ENCODE measurements at regions not wholly inside any gene's neighbourhood (a gene's known extent, or its start where the extent isn't known, plus 50 kb on each side); places are given as distances from the start of the nearest gene placed in this dataset.
A peak's percentile ranks its signal among the peaks of the same experiment; 100 is the strongest.

- DNase-seq (no peak), ATAC-seq (no peak)
- intact Hi-C loops (cut with DNase I): no loop called here
These were observed 227.8 kb downstream of the CPE start for GRCh38 chr4:165606465-165607205.

GRCh38 chr4:165609653-165610052 is 230.8 kb downstream of the CPE start:
- no peak for DNase-seq
- intact Hi-C loops (cut with DNase I): no loop called here
- ATAC-seq: no peak

- ATAC-seq: no peak
These were observed 232.1 kb downstream of the CPE start for GRCh38 chr4:165610679-165611437.

GRCh38 chr4:165612936-165613335 is 234.1 kb downstream of the CPE start:
- no peak for ATAC-seq
- intact Hi-C loops (cut with DNase I): no loop called here
- DNase-seq: no peak

More at GRCh38 chr4:165610679-165611437, 232.1 kb downstream of the CPE start:
- intact Hi-C loops (cut with DNase I): no loop called here
- no peak for DNase-seq

GRCh38 chr4:165613581-165613980 is 234.8 kb downstream of the CPE start:
- intact Hi-C loops (cut with DNase I): no loop called here
- DNase-seq (no peak), ATAC-seq (no peak)

GRCh38 chr4:165620913-165621312 is 242.1 kb downstream of the CPE start:
- ATAC-seq (no peak), DNase-seq (no peak)
- intact Hi-C loops (cut with DNase I): no loop called here

GRCh38 chr4:165621983-165622382 is 243.2 kb downstream of the CPE start:
- ATAC-seq: no peak

GRCh38 chr4:165625281-165625680 is 246.5 kb downstream of the CPE start:
- ATAC-seq: no peak
- intact Hi-C loops (cut with DNase I): loop anchor here in 1 of 2 donors (5.0 kb wide), 1 partner anchor 38 kb away; no protein-coding TSS in a partner anchor
- no peak for DNase-seq

More at GRCh38 chr4:165621983-165622382, 243.2 kb downstream of the CPE start:
- intact Hi-C loops (cut with DNase I): no loop called here
- DNase-seq: no peak

- ATAC-seq (no peak), DNase-seq (no peak)
- intact Hi-C loops (cut with DNase I): loop anchor here in 1 of 2 donors (5.0 kb wide), 1 partner anchor 39 kb away; no protein-coding TSS in a partner anchor
These were observed 246.7 kb upstream of the TLL1 start for GRCh38 chr4:165626316-165626715.

GRCh38 chr4:165627128-165627527 is 245.9 kb upstream of the TLL1 start:
- DNase-seq: no peak
- no peak for ATAC-seq
- intact Hi-C loops (cut with DNase I): loop anchor here in 1 of 2 donors (5.0 kb wide), 1 partner anchor 40 kb away; no protein-coding TSS in a partner anchor

- DNase-seq (no peak), ATAC-seq (no peak)
- intact Hi-C loops (cut with DNase I): loop anchor here in 1 of 2 donors (5.0 kb wide), 1 partner anchor 40 kb away; no protein-coding TSS in a partner anchor
These were observed 245.5 kb upstream of the TLL1 start for GRCh38 chr4:165627548-165627947.

GRCh38 chr4:165628572-165628971 is 244.5 kb upstream of the TLL1 start:
- ATAC-seq: no peak
- no peak for DNase-seq
- intact Hi-C loops (cut with DNase I): loop anchor here in 1 of 2 donors (5.0 kb wide), 1 partner anchor 41 kb away; no protein-coding TSS in a partner anchor

- no peak for DNase-seq
- peak in 1 of 2 donors; percentile 64 for ATAC-seq
- intact Hi-C loops (cut with DNase I): loop anchor here in 1 of 2 donors (10.0 kb wide), 1 partner anchor 154 kb away; no protein-coding TSS in a partner anchor
These were observed 242.4 kb upstream of the TLL1 start for GRCh38 chr4:165630671-165631070.

- intact Hi-C loops (cut with DNase I): loop anchor here in 1 of 2 donors (10.0 kb wide), 1 partner anchor 153 kb away; no protein-coding TSS in a partner anchor
- ATAC-seq (peak; percentile 27 to 92), DNase-seq (no peak)
These were observed 241.7 kb upstream of the TLL1 start for GRCh38 chr4:165631208-165631894.

- peak in 1 of 2 donors; percentile 70 for ATAC-seq
- intact Hi-C loops (cut with DNase I): loop anchor here in 1 of 2 donors (10.0 kb wide), 1 partner anchor 153 kb away; no protein-coding TSS in a partner anchor
- DNase-seq: no peak
These were observed 241.1 kb upstream of the TLL1 start for GRCh38 chr4:165631912-165632311.

GRCh38 chr4:165634766-165635165 is 238.3 kb upstream of the TLL1 start:
- no peak for ATAC-seq
- intact Hi-C loops (cut with DNase I): loop anchor here in 1 of 2 donors (10.0 kb wide), 1 partner anchor 150 kb away; no protein-coding TSS in a partner anchor

GRCh38 chr4:165635381-165635780 is 237.7 kb upstream of the TLL1 start:
- no peak for ATAC-seq
- intact Hi-C loops (cut with DNase I): loop anchor here in 1 of 2 donors (10.0 kb wide), 1 partner anchor 149 kb away; no protein-coding TSS in a partner anchor
- DNase-seq: no peak

More at GRCh38 chr4:165634766-165635165, 238.3 kb upstream of the TLL1 start:
- no peak for DNase-seq

GRCh38 chr4:165635951-165636350 is 237.1 kb upstream of the TLL1 start:
- intact Hi-C loops (cut with DNase I): loop anchor here in 1 of 2 donors (10.0 kb wide), 1 partner anchor 149 kb away; no protein-coding TSS in a partner anchor
- no peak for ATAC-seq
- DNase-seq: no peak

- ATAC-seq (no peak), DNase-seq (no peak)
- intact Hi-C loops (cut with DNase I): no loop called here
These were observed 221.1 kb upstream of the TLL1 start for GRCh38 chr4:165651901-165652300.

All from left cardiac atrium (tissue), 4 donors.